ENCODE measurements at regions not wholly inside any gene's neighbourhood (a gene's known extent, or its start where the extent isn't known, plus 50 kb on each side); places are given as distances from the start of the nearest gene placed in this dataset.
"Not testable (repeated sequence)": the region's sequence is repeated elsewhere in the genome, so short reads cannot be mapped to it uniquely, and the experiment has no call there.

DNA sequence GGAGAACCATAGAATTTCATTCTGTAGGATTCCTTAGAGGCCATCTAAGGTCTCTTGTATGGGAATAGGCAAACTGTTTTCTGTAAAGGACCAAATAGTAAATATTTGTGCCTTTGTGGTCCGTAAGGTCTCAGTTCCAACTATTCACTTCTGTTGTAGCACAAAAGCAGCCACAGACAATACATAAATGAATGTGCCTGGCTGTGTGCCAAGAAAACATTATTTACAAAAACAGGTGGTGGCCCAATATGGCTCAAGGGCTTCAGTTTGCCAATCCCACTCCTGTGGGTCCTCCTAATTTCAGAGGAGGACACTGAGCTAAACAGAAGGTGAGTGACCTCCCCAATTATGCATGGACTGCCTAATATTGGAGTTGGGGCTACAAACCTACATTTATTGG is 67.6 kb upstream of the EDEM3 start:
- no peak for DNase-seq (ENCODE audit: low spot score in 2 of 2)
- H3K4me3 ChIP-seq = no peak overlapping the region
- peaks cover 16% of the 10 kb centered on the region for H3K36me3 ChIP-seq
- peaks cover 18% of the 10 kb centered on the region for H3K4me1 ChIP-seq
- no peak overlapping the region for H3K27ac ChIP-seq
- H3K9me3 ChIP-seq = no peaks in the 10 kb centered on the region
- no peaks in the 10 kb centered on the region for H3K27me3 ChIP-seq
- 100% methylated on average over 1 of the region's 1 CpG for WGBS
- TF ChIP-seq POLR2AphosphoS5 (IDR thresholded peaks at IDR 0.05) (no peak), POLR2A (IDR thresholded peaks at IDR 0.05) (no peak), EP300 (IDR thresholded peaks at IDR 0.05) (no peak)
- TF ChIP-seq, protein P1, sequence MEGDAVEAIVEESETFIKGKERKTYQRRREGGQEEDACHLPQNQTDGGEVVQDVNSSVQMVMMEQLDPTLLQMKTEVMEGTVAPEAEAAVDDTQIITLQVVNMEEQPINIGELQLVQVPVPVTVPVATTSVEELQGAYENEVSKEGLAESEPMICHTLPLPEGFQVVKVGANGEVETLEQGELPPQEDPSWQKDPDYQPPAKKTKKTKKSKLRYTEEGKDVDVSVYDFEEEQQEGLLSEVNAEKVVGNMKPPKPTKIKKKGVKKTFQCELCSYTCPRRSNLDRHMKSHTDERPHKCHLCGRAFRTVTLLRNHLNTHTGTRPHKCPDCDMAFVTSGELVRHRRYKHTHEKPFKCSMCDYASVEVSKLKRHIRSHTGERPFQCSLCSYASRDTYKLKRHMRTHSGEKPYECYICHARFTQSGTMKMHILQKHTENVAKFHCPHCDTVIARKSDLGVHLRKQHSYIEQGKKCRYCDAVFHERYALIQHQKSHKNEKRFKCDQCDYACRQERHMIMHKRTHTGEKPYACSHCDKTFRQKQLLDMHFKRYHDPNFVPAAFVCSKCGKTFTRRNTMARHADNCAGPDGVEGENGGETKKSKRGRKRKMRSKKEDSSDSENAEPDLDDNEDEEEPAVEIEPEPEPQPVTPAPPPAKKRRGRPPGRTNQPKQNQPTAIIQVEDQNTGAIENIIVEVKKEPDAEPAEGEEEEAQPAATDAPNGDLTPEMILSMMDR (IDR thresholded peaks at IDR 0.05) = no peak

DNA sequence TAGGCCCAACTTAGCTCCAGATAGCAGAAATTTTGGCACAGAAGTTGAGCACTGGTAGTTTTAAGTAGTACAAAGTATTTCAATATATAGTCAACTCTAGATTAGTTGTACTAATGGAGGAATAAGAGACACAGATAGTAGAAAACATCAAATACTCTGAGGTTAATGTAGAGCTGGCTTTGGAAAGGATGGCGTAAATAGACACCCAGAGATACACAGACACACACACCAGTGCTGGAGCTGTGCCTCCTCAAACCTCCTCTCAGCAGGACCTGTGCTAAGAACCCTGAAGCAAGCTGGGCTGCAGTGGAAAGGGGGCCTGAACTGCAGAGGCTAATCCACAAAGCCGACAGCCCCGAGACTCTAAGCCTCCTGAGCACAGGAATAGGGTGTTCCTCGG is 67.0 kb upstream of the EDEM3 start:
- TF ChIP-seq, protein P1 (IDR thresholded peaks at IDR 0.05) = no peak
- no peak for TF ChIP-seq EP300 (IDR thresholded peaks at IDR 0.05)
- TF ChIP-seq POLR2AphosphoS5 (IDR thresholded peaks at IDR 0.05) = no peak
- no peak for TF ChIP-seq POLR2A (IDR thresholded peaks at IDR 0.05)
- Histone ChIP-seq H3K9me3 (no peaks in the 10 kb centered on the region), H3K4me3 (no peak overlapping the region), H3K27ac (no peak overlapping the region), H3K27me3 (no peaks in the 10 kb centered on the region), H3K36me3 (peaks cover 16% of the 10 kb centered on the region), H3K4me1 (peaks cover 16% of the 10 kb centered on the region)
- WGBS = 94% methylated on average over 3 of the region's 4 CpGs
- no peak for DNase-seq (ENCODE audit: low spot score in 2 of 2)

DNA sequence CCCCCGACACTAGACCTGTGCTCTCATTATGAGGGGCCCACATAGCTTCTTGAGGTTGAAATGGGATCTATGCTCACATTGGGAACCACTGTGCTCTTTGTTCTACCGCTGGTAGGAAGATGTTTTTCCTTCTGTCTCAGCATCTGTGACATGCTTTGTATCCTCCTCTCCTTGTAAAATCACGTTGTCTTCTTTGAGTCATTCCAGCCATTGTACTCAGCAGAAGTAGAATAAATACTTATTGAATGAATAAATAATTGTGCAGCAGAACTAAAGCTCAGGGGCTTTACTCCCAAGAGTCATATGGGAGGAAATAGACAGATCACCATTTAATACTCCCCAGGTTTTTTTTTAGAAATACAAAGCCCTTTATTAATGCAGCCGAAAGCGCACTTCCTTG is 66.3 kb upstream of the EDEM3 start:
- H3K27me3 ChIP-seq = no peaks in the 10 kb centered on the region
- 69% methylated on average over 5 of the region's 5 CpGs for WGBS
- H3K36me3 ChIP-seq = peaks cover 16% of the 10 kb centered on the region
- no peak overlapping the region for H3K4me3 ChIP-seq
- peaks cover 14% of the 10 kb centered on the region for H3K4me1 ChIP-seq
- H3K27ac ChIP-seq = no peak overlapping the region
- DNase-seq (ENCODE audit: low spot score in 2 of 2) = no peak
- H3K9me3 ChIP-seq = no peaks in the 10 kb centered on the region
- TF ChIP-seq POLR2AphosphoS5 (IDR thresholded peaks at IDR 0.05) = no peak
- TF ChIP-seq, protein P1 (IDR thresholded peaks at IDR 0.05) = no peak
- TF ChIP-seq POLR2A (IDR thresholded peaks at IDR 0.05) = no peak
- no peak for TF ChIP-seq EP300 (IDR thresholded peaks at IDR 0.05)

DNA sequence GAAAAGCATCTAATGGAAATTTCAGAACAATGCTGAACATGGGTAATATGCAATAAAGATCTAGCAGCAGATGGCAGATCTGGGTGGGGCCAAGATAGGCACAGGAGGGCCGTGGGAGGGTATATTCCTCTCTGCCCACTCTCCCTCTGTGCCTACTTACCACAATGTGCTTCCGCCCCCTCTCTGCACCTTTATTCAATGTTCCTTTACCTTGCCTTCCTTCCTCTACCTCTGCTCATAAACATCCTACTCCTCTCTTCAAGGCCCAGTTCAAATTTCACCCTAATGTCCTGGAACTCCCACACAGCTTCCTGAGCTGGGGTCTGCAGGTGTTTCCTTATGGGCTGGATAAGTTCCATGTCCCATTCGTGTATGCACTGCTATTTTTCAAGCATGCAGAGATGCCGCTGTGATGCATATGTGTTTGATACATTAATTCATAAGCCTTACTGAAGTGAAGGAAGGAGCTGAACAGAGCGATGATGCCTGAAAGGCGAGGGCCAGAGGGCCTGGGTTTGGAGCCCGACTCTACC is 65.6 kb upstream of the EDEM3 start:
- TF ChIP-seq, protein P1 (IDR thresholded peaks at IDR 0.05) = no peak
- TF ChIP-seq POLR2AphosphoS5 (IDR thresholded peaks at IDR 0.05) (no peak), EP300 (IDR thresholded peaks at IDR 0.05) (no peak), POLR2A (IDR thresholded peaks at IDR 0.05) (no peak)
- Histone ChIP-seq H3K27me3 (no peaks in the 10 kb centered on the region), H3K27ac (no peak overlapping the region), H3K36me3 (peaks cover 16% of the 10 kb centered on the region), H3K4me1 (peaks cover 7% of the 10 kb centered on the region), H3K4me3 (no peak overlapping the region), H3K9me3 (no peaks in the 10 kb centered on the region)
- DNase-seq (ENCODE audit: low spot score in 2 of 2) = no peak
- 88% methylated on average over 7 of the region's 7 CpGs for WGBS

DNA sequence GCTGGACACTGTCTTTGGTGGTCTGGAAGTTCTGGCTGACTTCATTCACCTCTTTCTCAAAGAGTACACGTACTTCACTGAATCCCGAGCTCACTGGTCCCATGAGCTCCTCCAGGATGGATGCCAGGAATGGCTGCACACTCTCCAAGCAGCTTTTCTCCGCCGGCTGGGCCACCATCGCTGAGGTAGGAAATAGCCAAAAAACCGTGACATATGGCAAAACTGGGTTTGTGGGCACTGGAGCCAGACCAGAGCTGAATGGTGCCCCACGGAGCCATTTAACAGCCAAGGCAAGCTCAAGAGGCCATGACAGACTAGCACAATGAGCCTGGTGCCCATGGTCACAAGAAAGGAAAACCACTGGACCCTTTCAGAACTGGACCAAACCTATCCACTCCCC is 64.0 kb upstream of the EDEM3 start:
- DNase-seq (ENCODE audit: low spot score in 2 of 2) = no peak
- H3K27me3 ChIP-seq = no peaks in the 10 kb centered on the region
- H3K4me3 ChIP-seq = no peak overlapping the region
- H3K9me3 ChIP-seq = no peaks in the 10 kb centered on the region
- WGBS = 97% methylated on average over 7 of the region's 7 CpGs
- H3K4me1 ChIP-seq = no peaks in the 10 kb centered on the region
- TF ChIP-seq EP300 (IDR thresholded peaks at IDR 0.05) = no peak
- TF ChIP-seq, protein P1 (IDR thresholded peaks at IDR 0.05) = no peak
- H3K27ac ChIP-seq = no peak overlapping the region
- H3K36me3 ChIP-seq = peaks cover 16% of the 10 kb centered on the region

DNA sequence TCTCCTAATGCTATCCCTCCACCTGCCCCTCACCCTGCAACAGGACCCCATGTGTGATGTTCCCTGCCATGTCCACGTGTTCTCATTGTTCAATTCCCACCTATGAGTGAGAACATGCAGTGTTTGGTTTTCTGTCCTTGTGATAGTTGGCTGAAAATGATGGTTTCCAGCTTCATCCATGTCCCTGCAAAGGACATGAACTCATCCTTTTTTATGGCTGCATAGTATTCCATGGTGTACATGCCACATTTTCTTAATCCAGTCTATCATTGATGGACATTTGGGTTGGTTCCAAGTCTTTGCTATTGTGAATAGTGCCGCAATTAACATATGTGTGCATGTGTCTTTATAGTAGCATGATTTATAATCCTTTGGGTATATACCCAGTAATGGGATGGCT is 62.3 kb upstream of the EDEM3 start:
- DNase-seq (ENCODE audit: low spot score in 2 of 2); H3K27ac ChIP-seq; H3K4me3 ChIP-seq; H3K27me3 ChIP-seq; H3K9me3 ChIP-seq; H3K4me1 ChIP-seq: not testable (repeated sequence)
- peaks cover 16% of the 10 kb centered on the region for H3K36me3 ChIP-seq
- 75% methylated on average over 2 of the region's 2 CpGs for WGBS
